ENCODE measurements at regions not wholly inside any gene's neighbourhood (a gene's known extent, or its start where the extent isn't known, plus 50 kb on each side); places are given as distances from the start of the nearest gene placed in this dataset.
"Not testable (repeated sequence)": the region's sequence is repeated elsewhere in the genome, so short reads cannot be mapped to it uniquely, and the experiment has no call there.

DNA sequence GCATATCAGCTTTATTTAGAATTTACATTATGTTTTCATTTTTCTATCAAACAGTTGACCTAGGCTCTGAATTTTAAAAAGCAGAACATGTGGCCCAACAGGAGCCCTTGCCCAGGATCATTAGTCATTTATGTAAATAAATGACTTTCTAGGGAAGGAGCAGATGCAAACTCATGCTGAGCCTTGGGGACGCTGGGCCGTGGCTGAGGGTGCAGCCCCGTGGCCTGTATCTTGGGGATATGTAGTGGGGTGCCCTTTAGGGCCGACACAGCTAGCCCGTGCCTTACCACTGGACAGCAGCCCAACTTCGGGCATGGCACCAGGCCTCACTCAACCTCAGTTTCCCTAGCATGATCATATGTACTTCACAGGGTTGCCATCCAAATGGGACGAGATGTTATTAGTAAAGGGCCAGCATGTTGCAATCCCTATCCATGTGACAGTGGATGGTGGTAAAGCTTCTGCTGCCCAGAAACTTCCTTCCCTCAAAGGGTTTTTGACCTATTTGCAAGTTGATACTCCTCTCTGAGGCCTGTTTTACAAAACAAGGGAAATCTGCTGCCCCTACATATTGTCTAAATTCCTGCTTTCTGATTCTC, 357.9 kb downstream of the ANAPC1 start:
- in situ Hi-C loops (cut with MboI; ENCODE audit: low pct_unique_long_range_greater_than_20kb, low sequenced_read_pairs); DNase-seq: not testable (repeated sequence)

DNA sequence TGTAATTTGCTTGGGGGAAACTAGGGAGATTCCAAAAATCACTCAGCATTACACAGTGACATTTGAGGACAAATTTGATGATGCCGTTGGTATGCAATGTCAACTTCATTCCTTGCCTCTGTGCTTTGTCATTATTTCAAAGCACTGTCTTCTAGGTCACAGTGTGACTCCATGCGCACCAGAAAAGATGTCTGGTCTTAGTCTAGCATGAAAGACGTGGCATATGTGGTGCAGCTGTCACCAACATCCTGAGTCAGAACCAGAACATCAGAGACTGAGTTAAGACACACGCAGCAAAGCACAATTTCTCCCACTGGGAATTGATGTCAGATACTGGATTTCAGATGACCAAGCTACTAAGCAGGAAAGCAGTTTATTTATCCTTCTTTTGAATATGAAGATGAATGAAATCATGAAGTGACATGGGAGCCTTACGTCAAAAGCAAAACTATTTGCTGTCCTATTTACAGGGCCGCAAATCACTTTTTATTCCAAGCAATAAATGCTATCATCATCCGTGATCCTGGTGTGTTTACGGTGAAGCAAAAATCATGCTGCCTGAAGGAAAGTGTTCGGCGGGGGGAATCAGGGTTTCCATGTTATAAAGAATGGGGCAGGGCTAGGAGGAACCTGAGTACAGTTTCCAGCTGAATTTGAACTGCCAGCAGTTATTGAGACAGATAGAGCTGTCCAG, 356.1 kb downstream of the ANAPC1 start:
- DNase-seq; in situ Hi-C loops (cut with MboI; ENCODE audit: low pct_unique_long_range_greater_than_20kb, low sequenced_read_pairs): not testable (repeated sequence)

DNA sequence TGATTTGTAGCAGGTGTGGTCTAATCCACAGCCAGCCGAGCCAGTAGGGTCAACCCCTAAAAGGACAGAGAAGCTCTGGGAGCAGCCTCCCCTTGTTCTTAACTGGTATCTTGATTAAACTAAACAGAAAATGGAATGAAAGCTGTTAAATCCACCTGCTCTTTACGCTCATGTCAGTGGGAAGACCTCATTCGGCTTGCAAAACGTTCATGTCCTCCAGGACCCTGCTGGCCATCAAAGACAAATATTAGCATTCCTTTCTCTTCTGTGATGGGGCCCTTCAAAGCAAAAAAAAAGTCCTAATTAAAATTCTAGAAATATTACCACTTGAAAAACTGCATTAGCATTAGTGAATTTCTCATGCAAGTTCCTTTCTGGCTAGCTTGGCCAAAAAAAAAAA, 355.0 kb downstream of the ANAPC1 start:
- DNase-seq; in situ Hi-C loops (cut with MboI; ENCODE audit: low pct_unique_long_range_greater_than_20kb, low sequenced_read_pairs): not testable (repeated sequence)

DNA sequence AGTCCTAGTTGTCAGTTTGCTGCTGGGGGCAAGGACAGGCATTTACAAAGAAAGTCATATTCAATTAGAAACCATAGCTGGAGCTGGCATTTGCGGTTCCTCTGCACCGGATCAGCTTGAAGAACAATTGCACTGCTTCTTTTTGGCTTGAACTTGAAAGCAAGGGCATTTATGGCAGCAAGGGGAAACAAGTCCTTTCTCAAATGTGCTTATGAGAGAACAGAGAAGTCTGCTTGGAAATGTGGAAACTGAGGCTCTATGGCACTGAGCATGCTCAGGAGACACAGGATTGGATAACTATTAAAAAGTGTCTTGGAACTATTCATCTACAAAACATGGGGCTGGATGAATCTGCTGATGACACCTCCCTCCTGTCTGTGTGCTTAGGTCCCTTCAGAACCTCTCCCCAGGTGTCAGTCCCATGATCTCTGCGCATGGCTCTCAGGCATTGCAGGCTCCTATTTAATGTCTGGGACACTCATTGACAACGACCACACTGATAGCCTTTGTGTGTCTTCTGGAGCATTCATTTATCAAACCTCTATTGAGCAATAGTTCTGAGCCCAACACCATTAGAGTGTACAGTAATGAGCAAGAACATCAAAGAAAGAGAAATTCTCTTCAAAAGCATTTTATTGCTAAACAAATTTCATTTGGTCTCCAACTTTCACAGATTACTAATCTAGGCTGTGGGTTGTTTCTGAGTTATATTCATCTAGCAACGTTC, 353.6 kb downstream of the ANAPC1 start:
- in situ Hi-C loops (cut with MboI; ENCODE audit: low pct_unique_long_range_greater_than_20kb, low sequenced_read_pairs); DNase-seq: not testable (repeated sequence)

DNA sequence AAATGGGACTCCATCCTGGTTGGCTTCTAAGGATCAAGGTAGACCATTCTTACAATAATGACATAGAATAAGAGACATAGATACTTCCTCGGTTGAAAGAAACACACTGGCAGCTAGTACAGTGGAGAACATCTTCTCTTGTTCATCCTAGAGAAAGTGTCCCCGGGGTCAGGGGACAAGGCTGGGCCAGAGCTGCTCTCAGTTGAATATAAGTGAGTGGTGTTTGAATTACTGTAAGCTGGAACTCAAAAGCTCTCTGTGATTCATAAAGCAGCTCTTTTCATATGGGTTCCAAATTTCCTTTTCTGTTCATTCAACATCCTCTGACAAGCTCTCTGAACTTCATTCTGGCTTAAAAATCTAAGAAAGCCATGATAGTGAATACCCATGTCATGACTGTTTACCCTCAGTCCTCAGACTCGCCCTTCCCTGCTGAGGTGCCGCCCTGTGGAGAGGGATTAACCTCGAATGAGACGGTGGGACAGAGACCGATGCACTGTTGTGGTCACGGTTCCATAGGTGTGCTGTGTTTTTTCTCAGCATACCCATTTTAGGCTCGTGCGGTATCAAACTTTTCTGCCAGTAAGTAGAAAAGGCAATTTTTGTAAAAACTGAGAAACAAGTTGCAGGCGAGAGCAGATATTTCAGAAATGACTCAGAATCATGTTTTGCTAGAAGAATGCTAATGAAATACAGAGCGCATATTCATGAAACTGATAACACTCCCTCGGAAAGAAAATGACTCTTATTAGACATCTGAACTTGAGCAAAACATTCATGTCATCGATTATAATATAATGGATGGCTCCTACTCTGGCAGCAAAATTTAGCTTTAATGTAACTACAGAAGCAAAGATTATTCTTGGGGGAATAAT, 351.1 kb downstream of the ANAPC1 start:
- DNase-seq; in situ Hi-C loops (cut with MboI; ENCODE audit: low pct_unique_long_range_greater_than_20kb, low sequenced_read_pairs): not testable (repeated sequence)

DNA sequence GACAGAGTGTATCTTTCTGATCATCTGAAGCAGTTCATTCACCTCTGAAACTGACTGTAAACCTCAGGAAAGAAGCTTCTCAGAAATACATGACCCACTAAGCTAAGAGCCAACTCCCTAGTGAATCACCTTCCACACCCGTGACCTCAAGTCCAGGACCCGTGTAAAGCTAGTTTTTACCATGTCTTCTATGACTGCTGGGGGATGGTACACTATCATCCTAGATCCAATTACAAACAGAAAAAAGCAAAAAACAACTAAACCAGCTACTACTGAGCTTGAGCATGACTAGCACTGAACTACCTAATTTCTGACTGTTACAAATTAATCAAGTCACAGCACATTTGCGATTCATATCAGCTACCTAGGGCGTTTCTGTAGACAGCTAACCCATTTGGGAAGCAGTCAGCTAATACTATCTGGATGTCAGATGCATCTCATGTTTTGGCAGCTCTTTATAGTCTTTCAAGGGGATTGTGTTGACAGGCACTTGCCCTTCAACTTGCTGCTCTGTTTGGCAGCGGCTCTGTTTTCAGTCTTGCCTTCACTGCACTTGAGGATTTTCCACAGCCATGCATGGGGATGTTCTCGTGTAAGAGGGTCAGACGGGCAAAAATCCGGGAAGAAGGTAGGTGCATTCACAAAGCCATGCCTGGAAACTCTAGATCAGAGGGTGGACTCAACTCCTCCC, 350.3 kb downstream of the ANAPC1 start:
- in situ Hi-C loops (cut with MboI; ENCODE audit: low pct_unique_long_range_greater_than_20kb, low sequenced_read_pairs); DNase-seq: not testable (repeated sequence)

DNA sequence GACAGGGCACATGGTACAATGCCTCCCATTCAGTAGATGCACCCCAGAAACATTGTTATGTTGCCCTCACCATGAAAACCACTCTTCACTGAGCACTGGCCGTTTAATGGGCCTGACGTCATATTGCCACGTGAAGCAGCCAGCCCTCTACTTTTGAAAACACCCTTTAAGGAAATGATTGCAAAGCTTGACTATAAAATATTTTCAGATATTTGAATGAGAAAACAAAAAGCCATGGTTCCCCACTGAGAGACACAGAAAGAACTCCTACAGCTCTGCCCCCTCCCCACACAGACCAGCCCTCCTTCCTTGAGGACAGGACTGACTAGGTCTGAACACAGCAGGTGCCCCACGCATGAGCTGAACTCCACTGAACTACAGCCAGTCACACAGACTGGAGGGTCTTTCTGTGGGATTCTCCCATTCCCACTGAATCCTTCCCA, 349.1 kb downstream of the ANAPC1 start:
- in situ Hi-C loops (cut with MboI; ENCODE audit: low pct_unique_long_range_greater_than_20kb, low sequenced_read_pairs) = no loop called here
- DNase-seq = no peak

DNA sequence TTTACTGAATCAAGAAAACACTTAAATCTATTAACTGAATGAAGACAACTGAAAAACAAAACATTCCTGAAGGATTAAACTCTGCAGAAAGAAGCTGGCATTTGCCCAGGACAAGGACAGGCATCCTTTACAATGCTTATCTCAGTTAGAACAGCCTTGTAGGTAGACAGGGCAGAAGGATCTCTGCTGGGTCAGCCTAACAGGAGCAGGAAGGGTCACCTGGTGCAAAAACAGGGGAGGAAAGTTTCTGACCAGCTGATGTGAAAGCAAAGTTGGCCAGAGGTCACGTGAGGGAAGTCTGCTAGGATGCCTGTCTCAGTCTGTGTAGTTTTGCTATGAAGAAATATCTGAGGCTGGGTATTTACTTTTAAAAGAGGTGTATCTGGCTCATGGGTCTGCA, 348.6 kb downstream of the ANAPC1 start:
- in situ Hi-C loops (cut with MboI; ENCODE audit: low pct_unique_long_range_greater_than_20kb, low sequenced_read_pairs) = no loop called here

DNA sequence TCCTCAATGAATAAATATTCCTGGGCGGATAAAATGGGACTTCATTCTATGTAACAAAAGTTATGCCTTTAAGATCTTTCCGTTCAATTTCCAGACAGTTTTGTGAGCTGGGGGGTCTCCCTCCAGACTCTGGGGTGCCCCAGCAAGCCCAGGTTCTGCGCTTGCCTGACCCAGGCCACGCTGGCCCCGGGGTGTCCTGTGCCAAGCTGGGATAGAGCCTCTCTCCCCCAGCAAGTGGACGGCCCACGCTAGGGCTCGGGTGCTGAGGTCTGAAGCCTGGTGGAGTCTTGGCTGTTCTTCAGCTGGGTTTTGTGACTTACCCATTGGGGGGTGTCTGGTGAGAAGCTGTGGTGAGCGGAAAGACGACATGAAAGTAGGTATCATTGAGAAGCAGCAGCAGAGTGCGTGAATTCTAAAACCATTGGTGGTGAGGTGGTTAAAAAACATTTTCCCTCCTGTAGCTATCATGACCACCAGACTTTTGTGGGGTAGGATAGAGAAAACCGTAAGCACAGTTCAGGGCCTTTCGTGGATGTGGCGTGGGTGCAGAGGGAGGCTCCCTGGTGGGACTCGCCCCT, 346.8 kb downstream of the ANAPC1 start:
- no peak for DNase-seq
- in situ Hi-C loops (cut with MboI; ENCODE audit: low pct_unique_long_range_greater_than_20kb, low sequenced_read_pairs) = no loop called here

More for the DNA sequence above, 348.6 kb downstream of the ANAPC1 start:
- DNase-seq = no peak

DNA sequence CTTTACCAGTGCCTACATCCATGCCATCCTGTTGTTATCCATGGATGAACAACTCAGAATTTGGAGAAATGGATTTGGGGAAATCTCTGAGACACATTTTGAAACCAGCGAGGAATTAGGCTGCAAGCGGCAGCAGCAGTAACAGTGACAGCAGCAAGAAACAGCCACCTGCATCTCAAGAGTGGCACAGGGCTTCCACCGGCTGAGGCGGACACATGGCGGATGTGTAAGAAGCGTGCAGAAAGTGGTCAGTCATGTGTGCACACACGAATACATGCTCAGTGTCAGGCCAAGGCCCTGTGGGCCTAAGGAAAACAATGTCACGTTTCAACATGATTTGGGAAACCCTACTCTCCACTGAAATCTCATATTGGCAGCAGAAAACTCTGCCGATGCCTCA, 344.0 kb downstream of the ANAPC1 start:
- in situ Hi-C loops (cut with MboI; ENCODE audit: low pct_unique_long_range_greater_than_20kb, low sequenced_read_pairs); DNase-seq: not testable (repeated sequence)

DNA sequence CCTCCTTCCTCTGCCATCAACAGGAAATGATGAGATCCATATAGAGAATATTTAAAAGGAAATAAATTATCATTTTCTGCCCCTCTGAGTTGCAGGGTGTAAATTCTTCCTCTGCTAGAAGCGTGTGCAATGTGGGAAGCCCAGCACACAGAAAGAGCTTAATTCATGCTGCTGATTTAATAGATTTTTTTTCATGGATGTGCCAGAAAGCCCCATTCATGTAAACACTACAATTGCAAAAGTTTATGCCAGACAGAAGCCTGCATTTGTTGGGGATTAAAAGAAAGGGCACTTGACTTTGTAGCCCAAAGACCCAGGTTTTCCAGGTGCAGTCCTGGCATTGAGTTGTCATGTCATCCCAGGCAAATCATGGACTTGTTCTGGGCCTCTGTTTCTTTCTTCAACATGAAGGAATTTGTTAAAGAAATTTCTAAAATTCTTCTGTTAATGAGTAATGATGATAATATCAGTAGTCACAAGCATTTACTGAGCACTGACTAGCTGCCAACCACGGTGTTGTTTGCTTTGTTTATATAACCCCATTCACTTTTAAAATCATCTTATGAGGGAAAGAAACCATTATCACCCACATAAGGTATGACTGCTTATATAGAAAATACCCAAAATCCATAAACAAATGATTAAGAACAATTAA, 341.7 kb downstream of the ANAPC1 start:
- in situ Hi-C loops (cut with MboI; ENCODE audit: low pct_unique_long_range_greater_than_20kb, low sequenced_read_pairs); DNase-seq: not testable (repeated sequence)

DNA sequence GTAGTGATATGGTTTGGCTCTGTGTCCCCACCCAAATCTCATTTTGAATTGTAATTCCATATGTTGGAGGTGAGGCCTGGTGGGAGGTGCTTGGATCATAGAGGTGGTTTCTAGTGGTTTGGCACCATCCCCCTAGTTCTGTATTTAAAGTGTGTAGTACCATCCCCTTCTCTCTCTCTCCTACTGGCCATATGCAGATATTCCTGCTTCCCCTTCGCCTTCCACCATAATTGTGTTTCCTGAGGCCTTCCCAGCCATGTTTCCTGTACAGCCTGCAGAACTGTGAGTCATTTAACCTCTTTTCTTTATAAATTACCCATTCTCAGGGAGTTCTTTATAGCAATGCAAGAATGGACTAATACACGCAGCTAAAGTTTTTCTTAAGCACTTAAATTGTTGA, 340.0 kb downstream of the ANAPC1 start:
- in situ Hi-C loops (cut with MboI; ENCODE audit: low pct_unique_long_range_greater_than_20kb, low sequenced_read_pairs); DNase-seq: not testable (repeated sequence)

DNA sequence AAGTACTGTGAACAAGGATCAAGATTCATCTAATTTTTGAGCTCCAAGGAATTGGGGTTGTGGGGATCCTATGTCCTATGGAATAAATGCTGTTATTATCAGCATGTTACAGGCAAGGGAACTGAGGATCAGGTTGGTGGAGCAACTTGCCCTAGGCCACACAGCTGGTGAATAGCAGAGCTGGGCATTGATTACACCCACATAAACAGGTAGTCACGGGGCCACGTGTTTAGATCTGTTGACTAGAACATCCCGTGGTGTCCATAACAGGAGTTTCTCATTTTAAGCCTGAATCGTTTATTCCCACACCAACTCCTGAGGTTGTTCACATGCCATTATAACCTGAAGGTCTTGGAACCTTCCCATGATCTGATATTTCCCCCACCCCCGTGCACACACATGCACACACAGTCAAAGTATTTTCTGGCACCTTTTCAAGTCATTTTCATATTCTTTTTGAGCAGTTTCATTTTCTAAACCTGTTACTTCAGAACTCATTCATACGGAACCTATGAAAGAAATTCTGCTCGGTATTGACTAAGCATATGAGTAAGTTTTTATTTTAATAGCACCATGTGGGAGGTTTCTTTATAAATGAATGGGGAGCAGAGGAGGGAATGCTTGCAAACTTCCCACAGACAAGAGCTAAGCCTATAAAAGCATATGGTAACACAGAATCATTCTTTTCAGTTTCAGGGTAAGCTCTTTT, 338.1 kb downstream of the ANAPC1 start:
- in situ Hi-C loops (cut with MboI; ENCODE audit: low pct_unique_long_range_greater_than_20kb, low sequenced_read_pairs); DNase-seq: not testable (repeated sequence)

DNA sequence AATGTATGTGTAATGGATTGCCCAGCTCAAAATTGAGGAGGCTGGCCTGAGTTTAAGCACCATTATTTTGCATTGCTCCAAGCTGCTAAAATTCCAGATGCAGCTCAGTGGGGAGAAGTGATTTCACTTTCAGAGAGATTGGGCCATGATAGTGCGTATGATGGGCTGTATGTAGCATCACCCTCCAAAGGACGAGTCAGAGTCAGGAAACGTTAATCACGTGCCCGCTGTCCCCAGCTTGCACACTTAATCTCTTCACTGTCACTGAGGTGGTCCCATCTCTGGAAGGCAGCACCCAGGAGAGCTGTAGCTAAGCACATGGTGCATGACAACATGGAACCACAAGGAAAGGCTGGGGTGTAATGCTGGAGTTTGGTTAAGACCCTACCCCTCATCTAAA, 337.4 kb downstream of the ANAPC1 start:
- DNase-seq; in situ Hi-C loops (cut with MboI; ENCODE audit: low pct_unique_long_range_greater_than_20kb, low sequenced_read_pairs): not testable (repeated sequence)

DNA sequence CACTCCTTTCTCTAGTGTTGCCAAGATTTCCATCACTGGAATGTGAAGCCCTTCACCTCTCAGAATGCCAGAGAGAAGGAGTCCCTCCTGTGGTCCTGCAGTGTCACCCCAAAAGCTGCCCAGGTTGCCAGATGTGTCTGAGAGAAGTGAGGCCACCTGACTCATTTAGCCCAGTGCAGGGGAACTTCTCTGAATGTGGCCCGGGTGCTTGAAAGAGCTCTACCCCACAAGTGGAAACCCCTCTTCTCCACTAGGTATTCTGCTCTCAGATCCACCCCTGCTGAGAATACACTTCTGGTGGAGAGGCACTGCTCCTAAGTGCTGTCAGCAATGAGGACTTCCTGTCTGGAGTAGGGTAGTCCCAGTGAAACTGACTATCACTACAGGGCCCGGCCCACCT, 334.8 kb downstream of the ANAPC1 start:
- DNase-seq; in situ Hi-C loops (cut with MboI; ENCODE audit: low pct_unique_long_range_greater_than_20kb, low sequenced_read_pairs): not testable (repeated sequence)

DNA sequence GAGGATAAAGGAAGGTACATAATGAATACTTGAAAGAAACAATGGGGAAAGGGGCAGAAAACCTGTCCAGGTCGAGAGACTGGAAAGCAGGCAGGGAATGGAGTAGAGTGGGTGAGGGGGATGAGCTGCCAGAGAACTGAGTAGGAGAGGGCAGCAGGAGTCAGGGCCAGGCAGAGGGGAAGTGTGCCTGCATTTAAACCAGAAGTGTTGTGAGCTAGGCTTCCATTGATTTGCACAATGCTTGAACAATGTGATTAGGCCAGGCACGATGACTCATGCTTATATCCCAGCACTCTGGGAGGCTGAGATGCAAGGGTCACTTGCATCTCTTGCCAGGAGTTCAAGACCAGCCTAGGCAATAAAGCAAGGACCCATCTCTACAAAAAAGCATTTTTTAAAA, 332.6 kb downstream of the ANAPC1 start:
- in situ Hi-C loops (cut with MboI; ENCODE audit: low pct_unique_long_range_greater_than_20kb, low sequenced_read_pairs); DNase-seq: not testable (repeated sequence)

DNA sequence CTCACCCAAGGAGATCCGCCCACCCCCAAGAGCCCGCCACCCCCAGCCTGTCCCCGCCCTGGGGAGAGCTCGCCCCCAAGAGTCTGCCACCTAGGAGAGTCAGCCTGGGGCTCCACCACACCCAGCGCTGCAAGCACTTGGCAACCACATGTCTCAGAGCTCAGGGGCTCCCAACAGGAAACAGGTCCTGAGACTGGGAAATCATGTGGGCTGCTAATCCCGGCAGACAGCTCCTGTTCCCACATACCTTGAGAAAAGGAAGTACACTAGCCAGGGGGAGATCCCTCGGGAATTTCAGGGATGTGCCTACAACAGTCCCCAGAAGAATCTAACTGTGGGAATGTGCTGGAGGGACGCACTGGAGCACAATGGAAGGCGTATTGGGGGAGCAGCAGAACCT, 331.4 kb downstream of the ANAPC1 start:
- DNase-seq; in situ Hi-C loops (cut with MboI; ENCODE audit: low pct_unique_long_range_greater_than_20kb, low sequenced_read_pairs): not testable (repeated sequence)
